Progenitor cell of endocrine pancreas (in vitro differentiated cells): ENCODE measurements at regions not wholly inside any gene's neighbourhood (a gene's known extent, or its start where the extent isn't known, plus 50 kb on each side); places are given as distances from the start of the nearest gene placed in this dataset.

ENCODE experiments used
- DNase-seq: peaks from one replicate; pipeline ENCODE4 v3.0.0; 2021; ENCODE audit warnings: low spot score; ENCODE audit not compliant: unreplicated experiment
- H3K27ac Mint-ChIP-seq: 2 replicates; pipeline ENCODE4 v1.8.0; 2021; ENCODE audit warnings: mild to moderate bottlenecking, moderate library complexity, mixed read lengths
- H3K27me3 Mint-ChIP-seq: 2 replicates; pipeline ENCODE4 v1.8.0; 2021; ENCODE audit warnings: mixed read lengths
- H3K36me3 Mint-ChIP-seq: 2 replicates; pipeline ENCODE4 v1.8.0; 2022; ENCODE audit warnings: mixed read lengths; ENCODE audit not compliant: insufficient read depth
- H3K4me1 Mint-ChIP-seq: 2 replicates; pipeline ENCODE4 v1.8.0; 2021; ENCODE audit warnings: low read depth, mixed read lengths
- H3K4me3 Mint-ChIP-seq: 2 replicates; pipeline ENCODE4 v1.8.0; 2021; ENCODE audit warnings: low read depth, mild to moderate bottlenecking, moderate library complexity, mixed read lengths
- H3K9me3 Mint-ChIP-seq: 2 replicates; pipeline ENCODE4 v1.8.0; 2021; ENCODE audit warnings: low read depth, mixed read lengths
- TF ChIP-seq, protein P1 (sequence below): fragments of 200-600 bp; sonication (generic); IDR thresholded peaks from one replicate; pipeline ENCODE4 v1.5.0; 2021; ENCODE audit warnings: antibody characterized with exemption, mild to moderate bottlenecking; ENCODE audit not compliant: unreplicated experiment

DNA sequence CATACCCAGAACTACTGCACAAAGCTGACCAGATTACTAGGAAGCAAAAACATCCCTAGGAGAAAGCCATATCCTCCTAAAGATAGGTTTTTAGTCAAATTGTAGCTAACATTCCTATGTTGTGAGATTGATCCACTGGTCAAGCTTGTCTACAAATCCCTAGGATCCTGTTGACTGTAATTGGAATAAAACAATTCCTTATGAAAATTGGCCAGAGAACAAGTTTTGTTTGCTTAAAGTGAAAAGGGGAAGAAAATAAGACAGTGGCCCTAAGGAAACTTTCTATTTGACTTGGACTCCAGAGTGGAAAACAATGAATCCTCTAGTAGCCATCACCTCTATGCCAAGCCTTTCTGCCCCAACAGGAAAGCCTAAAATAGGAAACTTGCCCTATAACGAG lies 645.2 kb upstream of the USP24 start:
- H3K27ac Mint-ChIP-seq, result no peak overlapping the region

DNA sequence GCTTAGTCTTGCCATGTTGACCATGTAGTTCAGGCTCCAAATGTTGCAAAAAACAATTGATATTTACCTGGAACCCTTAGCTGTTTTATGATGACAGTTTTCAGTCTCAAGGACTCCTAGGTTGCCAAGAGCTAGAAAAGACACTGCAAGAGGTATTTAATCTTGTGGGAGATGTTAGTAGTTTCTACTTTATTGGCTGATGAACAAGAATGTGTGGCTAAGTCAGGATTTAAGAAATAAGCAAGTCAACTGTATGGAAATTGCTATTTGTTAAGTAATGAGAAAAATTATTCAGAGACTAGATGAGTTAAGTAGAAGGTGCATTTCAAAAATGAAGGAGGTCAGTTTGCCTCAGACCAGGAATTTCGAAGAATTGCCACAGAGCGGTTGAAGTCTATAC lies 639.7 kb upstream of the USP24 start:
- H3K27ac Mint-ChIP-seq, result no peak overlapping the region
- H3K4me3 Mint-ChIP-seq, result no peak overlapping the region
- H3K36me3 Mint-ChIP-seq, result no peaks in the 10 kb centered on the region
- TF ChIP-seq, protein P1, sequence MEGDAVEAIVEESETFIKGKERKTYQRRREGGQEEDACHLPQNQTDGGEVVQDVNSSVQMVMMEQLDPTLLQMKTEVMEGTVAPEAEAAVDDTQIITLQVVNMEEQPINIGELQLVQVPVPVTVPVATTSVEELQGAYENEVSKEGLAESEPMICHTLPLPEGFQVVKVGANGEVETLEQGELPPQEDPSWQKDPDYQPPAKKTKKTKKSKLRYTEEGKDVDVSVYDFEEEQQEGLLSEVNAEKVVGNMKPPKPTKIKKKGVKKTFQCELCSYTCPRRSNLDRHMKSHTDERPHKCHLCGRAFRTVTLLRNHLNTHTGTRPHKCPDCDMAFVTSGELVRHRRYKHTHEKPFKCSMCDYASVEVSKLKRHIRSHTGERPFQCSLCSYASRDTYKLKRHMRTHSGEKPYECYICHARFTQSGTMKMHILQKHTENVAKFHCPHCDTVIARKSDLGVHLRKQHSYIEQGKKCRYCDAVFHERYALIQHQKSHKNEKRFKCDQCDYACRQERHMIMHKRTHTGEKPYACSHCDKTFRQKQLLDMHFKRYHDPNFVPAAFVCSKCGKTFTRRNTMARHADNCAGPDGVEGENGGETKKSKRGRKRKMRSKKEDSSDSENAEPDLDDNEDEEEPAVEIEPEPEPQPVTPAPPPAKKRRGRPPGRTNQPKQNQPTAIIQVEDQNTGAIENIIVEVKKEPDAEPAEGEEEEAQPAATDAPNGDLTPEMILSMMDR, result no peak
- no peaks in the 10 kb centered on the region for H3K27me3 Mint-ChIP-seq
- no peaks in the 10 kb centered on the region for H3K9me3 Mint-ChIP-seq
- peaks cover 5% of the 10 kb centered on the region for H3K4me1 Mint-ChIP-seq
- DNase-seq, result no peak

More for the DNA sequence above, 645.2 kb upstream of the USP24 start:
- peaks cover 7% of the 10 kb centered on the region for H3K4me1 Mint-ChIP-seq
- TF ChIP-seq, protein P1, result no peak
- DNase-seq, result no peak
- H3K36me3 Mint-ChIP-seq, result no peaks in the 10 kb centered on the region
- H3K4me3 Mint-ChIP-seq, result no peak overlapping the region
- no peaks in the 10 kb centered on the region for H3K27me3 Mint-ChIP-seq
- H3K9me3 Mint-ChIP-seq, result no peaks in the 10 kb centered on the region

DNA sequence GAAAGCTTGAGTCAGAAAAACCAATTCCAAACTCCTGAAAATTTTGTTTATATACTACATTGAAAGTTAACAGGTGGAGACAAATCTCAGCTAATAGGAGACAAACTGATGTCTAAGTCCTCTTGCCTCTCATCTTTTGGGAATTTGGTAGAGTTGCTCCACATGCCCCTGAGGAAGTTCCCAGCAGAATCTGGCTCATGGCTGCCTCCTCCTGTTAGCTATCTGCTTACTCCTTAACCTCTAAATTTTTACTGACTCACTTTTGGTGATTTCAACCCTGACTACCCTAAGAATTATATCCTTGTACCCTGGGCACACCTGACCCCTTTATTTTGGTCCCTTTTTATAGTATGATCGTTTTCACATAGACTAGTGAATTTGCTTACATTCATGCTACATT lies 633.7 kb upstream of the USP24 start:
- Mint-ChIP-seq H3K27ac (no peak overlapping the region), H3K9me3 (no peaks in the 10 kb centered on the region), H3K4me1 (no peaks in the 10 kb centered on the region), H3K4me3 (no peak overlapping the region), H3K36me3 (no peaks in the 10 kb centered on the region), H3K27me3 (no peaks in the 10 kb centered on the region)
- TF ChIP-seq, protein P1, result no peak
- DNase-seq, result no peak

DNA sequence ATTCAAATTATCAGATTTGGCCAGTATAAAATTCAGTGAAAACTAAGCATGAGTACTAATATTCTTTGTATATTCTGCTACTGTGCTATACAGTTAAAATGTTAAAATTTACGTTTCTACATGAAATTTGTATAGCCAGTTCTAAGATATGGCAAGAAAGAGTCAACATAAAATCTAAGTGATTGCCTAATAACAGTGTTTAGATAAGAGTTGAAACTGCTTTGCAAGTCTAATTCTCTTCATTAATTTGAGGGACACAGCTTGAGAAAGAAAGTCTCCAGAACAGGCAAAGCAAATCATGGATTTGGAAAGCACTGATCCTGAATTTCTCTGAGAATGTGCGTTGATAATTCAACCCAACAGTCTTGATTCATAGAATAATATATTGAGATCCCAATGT lies 630.9 kb upstream of the USP24 start:
- Mint-ChIP-seq H3K9me3 (no peaks in the 10 kb centered on the region), H3K4me1 (no peaks in the 10 kb centered on the region), H3K27me3 (no peaks in the 10 kb centered on the region), H3K36me3 (no peaks in the 10 kb centered on the region), H3K27ac (no peak overlapping the region), H3K4me3 (no peak overlapping the region)
- no peak for DNase-seq
- TF ChIP-seq, protein P1, result no peak

DNA sequence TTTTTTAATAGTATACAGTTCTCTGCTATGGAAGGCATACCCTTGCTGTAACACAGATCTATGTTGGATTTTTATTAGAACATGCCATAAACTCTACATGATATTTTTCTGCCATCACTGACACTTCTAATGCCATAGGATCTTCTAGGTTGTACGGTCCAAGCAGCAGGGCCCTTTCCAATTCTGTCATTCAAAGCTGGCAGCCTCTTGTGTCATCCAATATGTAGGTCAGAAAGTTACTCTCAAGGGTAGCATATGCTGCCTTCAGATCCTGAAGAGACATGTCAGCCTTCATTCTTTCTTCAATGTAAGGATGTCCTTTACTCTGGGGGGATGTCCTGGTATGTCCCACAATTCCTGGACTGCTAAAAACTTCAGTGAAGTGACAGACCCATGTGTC lies 629.2 kb upstream of the USP24 start:
- H3K27me3 Mint-ChIP-seq, result no peaks in the 10 kb centered on the region
- H3K4me3 Mint-ChIP-seq, result no peak overlapping the region
- TF ChIP-seq, protein P1, result no peak
- no peak for DNase-seq
- no peaks in the 10 kb centered on the region for H3K9me3 Mint-ChIP-seq
- H3K4me1 Mint-ChIP-seq, result no peaks in the 10 kb centered on the region
- no peaks in the 10 kb centered on the region for H3K36me3 Mint-ChIP-seq
- H3K27ac Mint-ChIP-seq, result no peak overlapping the region
